ENCODE measurements at regions not wholly inside any gene's neighbourhood (a gene's known extent, or its start where the extent isn't known, plus 50 kb on each side); places are given as distances from the start of the nearest gene placed in this dataset.
"Not testable (repeated sequence)": the region's sequence is repeated elsewhere in the genome, so short reads cannot be mapped to it uniquely, and the experiment has no call there.

DNA sequence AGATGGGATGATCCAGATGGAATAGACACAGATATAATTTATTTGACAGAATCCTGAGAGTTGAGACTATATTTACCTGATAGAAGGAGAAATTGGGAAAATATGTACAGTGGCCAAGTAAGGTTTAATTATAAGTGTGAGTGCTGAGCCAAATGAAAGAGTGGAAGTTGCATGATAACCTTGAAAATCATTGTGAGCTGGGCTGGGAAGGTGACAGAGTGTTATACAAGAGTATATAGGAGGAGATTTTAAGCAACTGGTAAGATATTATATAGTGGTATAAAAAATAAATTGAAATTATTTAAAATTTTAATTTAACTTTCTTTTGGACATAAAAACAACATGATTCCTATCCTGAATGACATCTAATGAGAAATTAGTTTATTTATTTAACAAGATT is 340.8 kb downstream of the NUP35 start:
- no peak for DNase-seq

DNA sequence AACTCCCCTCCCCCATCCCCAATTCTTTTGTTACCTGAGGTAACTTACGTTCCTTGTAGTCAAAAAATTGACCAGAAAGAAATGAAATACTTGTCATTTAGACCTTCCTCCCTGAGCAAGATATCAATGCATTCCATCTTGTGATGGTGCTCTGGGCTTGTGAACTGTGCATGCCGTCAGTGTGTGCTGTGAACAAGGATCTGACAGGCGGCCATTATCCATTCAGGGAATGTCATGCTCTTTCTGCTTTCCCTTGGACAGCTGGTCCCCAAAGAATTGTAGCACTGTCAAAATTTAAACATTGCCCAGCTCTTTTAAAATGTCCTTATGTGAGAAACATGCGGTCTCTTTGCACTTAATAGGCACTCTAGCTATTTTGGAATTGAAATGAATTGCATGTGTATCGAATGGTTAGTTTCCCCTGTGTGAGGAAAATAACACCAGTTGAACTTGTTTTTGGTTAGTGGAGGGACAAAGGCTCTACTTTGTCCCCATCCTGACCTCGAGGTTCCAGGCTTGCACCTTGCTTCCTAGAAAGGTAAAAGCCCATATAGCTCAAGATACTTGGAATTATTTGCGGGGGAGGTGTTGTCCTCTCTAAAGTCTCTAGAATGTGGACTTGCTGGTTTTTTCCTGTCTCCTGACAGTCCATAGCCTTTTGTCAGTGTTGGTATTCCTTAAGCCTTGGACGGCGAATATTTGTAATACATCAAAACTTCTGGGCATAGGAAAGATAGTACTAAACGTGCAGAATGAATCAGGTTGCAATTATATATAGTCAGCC is 350.9 kb downstream of the NUP35 start:
- DNase-seq = no peak

DNA sequence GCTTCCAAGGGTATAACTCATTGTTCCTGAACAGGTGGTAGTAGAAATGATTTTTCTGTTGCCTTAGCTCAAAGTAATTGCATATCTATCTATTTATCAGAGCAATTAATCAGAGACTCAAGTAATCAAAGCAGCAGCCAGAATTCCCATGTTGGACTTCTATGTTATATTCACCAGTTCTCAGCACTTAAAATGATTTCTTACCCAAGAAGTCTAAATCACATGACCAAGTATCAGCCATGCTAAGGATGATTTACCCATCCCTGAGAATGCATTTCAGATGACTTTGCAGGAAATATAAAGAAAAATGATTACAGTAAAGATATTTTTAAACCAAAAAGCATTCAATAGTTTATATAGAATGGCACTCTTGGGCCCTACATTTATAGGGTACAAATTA is 352.2 kb downstream of the NUP35 start:
- DNase-seq = no peak

DNA sequence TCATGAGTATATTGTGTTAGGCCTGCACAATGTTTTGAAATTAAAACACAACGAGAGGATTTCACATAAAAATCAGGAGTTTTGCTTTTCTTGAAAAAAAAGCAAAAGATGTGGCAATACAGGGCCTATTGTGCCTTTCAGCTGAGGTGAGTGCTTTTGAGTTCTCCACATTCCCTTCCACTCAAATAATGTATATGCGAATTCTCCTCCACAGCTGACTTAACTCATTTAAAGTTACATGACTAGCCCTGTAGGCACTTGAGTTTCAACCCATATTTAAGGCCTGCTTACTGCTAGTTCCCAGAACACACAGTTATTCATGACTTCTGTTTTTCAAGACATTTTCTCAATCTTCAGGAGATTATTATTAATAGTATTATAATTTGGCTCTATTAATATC is 353.1 kb downstream of the NUP35 start:
- no peak for DNase-seq

DNA sequence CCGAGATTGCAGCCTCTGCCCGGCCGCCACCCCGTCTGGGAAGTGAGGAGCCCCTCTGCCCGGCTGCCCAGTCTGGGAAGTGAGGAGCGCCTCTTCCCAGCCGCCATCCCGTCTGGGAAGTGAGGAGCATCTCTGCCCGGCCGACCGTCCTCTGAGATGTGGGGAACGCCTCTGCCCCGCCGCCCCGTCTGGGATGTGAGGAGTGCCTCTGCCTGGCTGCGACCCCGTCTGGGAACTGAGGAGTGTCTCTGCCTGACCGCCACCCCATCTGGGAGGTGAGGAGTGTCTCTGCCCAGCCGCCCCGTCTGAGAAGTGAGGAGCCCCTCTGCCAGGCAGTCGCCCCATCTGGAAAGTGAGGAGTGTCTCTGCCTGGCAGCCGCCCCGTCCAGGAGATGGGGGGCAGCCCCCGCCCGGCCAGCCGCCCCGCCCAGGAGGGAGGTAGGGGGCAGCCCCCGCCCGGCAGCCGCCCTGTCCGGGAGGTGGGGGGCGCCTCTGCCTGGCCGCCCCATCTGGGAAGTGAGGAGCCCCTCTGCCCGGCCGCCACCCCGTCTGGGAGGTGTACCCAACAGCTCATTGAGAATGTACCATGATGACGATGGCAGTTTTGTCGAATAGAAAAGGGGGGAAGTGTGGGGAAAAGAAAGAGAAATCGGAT is 354.8 kb downstream of the NUP35 start:
- DNase-seq = not testable (repeated sequence)

DNA sequence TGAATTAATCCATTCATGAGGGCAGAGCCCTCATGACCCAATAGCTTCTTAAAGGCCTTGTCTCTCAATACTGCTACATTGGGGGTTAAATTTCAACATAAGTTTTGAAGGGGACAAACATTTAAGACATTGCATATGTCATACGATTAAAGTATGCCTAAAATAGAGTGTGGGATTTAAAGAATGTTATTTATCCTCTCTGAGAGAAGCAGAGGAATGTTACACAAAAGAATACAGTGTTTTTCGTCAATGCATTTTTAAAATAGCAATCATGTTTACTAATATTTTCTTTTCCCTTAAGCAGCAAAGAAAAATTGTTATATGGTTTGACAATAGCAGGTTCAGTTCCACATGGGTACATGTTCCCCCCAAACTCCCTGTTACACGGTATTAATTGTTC is 363.1 kb downstream of the NUP35 start:
- DNase-seq = no peak

DNA sequence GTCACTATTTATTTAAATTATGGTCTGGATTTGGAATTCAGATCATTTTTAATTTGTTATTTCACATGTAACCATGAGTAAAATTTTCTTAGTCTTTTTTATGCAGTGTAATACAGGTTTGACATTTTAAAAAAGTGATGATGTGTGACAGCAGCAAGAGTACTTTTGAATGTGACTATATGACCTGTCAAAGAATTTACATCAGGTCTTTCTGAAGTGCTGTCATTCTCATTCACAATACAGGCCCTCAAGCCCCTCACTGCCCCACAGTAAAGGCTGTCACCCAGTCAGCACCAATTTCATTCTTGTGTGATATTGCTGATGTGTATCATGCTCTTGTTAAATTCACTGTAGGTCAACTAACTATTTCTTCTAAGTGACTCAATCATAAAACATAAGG is 364.2 kb downstream of the NUP35 start:
- DNase-seq = no peak

DNA sequence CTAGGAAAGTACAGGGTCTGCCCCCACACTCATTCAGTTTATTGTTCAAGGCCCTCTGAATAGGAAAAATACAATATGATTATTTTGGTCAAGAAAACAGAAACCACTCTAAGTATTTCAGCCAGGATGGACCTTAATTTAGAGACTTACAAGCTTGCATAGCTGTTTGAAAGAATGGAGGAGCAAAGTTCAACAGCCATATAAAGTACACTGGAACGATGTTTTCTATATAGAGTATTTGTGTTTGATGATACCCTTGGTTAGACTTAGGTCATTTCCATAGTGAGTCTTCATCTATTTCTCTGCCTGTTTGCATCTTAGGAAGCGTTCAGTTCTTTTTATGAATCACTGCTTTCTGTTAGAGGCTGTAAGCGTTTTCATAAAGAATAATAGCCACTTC is 366.2 kb downstream of the NUP35 start:
- no peak for DNase-seq

DNA sequence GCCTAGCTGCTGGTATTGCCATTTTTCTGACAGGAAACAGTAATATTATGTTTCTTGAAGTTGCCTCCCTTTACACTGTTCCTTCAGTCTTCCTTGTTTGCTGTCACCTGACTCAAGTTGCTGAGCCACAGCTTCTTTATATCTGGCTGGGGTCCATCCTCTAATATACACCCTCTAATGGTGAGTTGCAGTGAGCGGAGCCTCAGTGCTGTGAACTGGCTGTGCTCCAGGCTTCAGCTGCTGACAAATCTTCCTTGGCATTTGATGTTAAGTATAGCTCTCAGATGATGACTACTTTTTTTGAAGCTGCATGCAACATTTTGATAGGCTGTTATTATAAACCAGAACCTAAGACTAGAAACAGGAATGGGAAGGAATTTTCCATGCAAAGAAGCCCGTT is 366.7 kb downstream of the NUP35 start:
- no peak for DNase-seq

DNA sequence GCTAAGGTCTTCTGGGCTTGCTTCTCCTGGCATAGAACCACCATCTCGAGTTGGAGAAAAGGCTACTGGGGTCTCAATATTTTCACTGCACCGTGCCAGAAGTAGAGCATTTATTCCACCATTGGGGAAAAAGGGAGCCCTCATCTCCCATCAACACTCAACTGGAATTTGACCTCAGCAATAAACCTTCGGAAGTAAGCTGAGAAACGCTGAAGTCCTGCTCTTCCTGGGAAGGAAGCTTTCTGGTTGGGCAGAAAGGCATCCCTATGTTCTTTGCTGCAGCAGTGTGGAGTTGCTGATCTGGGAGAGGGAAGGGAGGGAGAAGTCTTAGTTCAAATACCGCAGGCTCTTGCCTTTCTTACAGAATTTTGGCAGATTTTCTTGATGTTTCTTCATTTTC is 368.8 kb downstream of the NUP35 start:
- no peak for DNase-seq

DNA sequence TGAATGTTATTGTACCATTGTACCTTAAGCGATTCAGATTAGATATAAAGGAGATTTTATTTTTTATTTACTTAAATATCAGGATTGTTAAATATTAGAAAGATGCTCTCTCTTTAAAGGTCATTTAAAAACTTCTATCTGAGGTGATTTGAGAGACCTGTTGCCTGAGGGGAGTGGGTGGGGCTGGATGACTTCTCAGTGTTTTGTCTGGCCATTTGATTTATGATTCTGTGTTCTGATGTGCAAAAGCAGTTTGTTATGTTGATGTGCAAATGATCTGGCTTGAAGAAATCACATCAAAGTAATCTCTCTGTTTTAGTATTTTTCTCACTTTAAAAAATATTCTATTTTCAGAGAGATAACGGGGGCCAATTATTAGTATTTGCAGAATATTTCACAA is 370.8 kb downstream of the NUP35 start:
- DNase-seq = no peak

DNA sequence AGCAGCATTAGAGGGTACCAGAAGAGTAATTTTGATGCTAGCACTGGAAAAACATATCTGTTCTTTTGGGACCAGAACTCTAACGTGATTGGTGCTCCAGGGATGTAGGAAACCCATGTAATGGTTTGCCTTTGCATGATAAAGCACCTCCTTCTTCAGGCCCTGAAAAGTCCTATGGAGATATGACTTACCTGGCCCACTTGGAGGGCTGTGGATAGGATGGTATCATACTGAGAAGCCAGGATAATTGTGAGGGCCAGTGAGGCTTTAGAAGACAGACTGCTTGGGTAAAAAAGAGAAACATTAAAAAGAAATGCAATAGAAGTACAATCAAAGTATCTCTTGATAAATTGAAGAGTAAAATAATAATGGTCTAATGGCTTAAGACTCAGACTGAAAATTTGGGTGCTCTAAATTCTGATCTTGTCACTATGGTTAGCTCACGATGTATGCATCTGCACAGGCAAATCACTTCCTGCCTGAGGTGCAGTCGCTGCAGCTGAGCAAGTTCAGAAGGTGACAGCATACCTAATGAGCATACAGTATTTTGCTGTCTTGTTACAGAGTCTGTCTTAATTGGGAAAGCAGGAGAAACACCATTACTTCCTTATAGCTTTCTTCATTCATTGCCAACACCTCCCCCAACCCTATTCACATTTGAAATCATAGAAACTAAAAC is 371.5 kb downstream of the NUP35 start:
- no peak for DNase-seq

DNA sequence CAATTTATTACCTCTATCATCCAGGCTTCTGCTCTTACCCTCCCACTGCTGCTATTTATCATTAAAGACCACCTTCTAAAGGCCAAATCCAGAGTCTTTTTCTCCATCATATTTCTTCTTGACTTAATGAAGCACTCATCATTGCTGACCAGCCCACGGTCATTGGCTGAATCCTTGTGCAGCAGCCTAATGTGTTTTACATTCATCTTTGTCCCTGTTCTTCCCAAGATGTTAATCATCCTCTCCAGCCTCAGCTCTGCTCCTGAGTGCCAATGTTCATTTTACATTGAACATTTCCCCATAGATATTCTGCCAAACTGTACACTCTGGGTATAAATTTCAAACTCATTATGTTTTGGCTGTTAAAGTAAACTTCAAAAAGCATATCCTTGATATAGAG is 373.6 kb downstream of the NUP35 start:
- DNase-seq = no peak

DNA sequence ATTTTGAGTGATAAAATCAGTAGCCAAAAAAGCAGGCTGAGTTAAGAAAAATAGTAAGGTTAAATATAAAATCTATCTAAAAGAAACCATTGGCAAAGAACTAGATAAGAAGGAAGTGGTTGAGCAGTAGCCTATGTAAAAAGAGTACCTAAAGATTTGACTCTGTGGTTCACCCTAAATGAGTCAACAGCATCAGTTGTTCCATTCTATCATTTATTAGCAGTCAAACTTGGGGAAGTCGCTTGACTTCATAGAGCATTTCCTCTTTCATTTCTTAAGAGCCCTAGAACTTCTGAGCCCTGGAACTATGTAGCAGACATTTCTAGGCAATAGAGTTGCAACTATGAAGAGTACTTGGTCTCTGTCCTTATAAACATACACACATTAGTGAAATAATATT is 381.7 kb downstream of the NUP35 start:
- no peak for DNase-seq

DNA sequence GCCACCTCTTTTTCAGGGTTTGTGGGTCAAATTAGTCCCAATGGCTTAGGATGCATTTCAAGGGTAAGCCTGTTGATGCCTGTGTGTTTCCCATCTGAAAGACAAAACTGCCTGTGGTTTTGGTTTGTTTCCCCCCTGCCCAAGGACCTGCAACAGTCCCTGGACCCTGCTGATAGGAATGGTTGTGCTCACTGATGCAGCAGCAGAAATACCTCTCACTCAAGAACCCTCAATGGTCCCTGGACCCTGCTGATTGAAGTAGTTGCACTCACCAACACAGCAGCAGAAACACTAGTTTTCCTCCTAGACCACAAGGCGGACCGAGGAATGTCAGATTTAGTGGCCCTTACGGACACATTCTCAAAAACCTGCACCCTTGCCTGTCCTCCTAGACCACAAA is 386.9 kb downstream of the NUP35 start:
- no peak for DNase-seq

DNA sequence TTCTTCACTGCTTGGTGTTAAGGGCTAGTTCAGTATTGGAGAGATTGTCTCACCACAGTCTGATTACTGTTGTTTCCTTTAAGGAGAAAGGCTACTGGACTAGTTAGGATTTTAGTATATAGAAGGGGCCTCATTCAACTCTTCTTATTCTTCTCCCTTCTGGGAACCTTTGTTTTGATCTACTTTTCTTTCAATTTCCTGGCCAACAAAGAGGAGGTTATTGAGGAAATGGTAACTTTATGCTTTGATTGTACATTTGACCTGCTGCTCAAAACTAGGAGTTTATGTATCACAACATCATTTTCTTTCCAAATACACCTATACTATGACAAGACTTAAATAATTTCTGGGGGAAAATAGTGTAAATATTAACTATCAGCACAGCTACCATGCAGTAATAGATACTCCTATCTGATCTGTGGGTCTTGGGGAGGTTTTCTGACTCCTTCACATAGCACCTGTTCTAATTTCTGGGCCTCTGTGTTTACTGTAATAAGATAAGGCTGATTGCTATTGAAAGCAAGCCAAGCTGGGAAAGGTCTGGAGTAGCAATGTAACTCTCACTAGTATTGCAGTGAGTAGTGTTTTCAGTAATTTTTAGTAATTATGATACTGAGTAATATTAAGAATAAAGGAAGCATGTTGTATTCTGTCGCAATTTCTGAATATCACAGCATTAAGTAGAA is 395.3 kb downstream of the NUP35 start:
- DNase-seq = no peak

DNA sequence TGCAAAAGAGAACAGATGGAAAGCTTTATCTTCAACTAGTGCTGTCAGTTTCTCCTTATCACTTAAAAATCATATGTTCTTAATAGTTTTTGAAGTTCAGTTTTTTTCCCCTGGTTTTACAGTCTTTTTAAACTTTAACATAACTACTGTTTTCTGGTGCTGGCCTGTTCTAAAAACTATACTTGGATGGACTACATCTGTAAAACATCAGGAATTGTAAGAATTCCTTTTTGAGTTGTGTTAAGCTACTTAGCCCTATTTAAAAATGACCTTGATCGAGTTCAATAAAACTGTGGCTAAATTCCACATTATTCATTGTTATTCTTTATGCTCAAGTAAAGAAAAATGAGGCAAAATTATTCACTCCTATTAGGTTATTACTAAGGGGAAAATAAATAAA is 397.7 kb downstream of the NUP35 start:
- DNase-seq = no peak

DNA sequence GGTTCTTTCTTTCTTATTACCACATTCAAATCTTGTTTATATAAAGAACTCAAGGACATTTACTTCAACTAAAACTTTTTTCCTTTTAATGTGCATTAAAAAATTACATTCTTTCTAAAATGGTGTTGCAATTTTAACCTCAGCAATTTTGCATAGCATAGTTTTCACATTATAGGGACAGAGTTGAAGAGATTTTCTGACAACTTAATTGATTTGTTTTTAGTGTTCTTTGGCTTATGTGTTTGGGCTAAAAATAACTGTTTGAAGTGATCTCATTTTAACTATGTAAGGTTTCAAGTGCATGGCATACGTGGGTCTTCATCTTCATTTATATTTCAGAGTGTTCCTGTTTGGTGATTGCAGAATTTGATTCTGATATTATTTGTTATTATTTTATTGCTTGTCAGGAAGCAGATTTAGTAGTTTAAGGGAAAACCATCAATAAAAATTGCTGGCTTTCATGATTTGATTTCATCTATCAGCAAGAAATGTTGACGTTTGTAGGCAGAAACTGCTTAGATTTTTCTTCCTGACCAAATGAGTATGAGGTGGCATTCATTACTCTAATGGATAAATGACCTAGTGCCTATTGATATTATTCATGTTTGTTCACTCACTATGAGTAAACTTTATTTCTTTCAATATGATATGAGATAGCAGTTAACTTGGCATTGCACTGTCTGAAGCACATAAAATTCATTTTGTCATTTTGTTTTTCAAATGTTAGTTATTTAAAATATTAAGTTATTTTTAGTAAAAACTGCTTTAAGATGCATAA is 398.4 kb downstream of the NUP35 start:
- DNase-seq = no peak

DNA sequence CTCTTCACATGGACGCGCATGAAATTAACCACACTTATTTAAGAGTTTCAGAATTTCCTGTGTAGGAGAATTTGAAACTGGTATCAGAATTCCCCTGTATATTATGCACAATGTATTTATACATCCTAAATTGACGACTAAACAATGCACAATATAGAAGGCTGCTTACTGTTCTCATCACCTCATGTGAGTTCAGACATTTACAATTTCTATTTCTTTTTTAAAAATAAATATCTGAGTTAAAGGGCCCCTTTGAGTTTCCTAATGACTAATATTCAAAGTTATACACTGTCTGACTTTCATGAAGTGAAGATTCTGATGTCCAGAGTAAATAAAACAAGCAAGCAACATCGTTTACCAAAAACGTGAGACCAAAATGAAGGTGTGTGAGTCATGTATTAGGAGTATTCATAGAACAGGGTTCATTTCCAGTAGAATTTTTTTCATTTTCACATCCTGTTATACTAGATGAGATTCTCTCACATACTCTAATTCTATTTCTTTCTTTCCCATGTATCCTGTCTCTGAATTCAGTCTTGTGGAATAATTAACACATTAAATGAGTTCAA is 406.2 kb downstream of the NUP35 start:
- DNase-seq = no peak

DNA sequence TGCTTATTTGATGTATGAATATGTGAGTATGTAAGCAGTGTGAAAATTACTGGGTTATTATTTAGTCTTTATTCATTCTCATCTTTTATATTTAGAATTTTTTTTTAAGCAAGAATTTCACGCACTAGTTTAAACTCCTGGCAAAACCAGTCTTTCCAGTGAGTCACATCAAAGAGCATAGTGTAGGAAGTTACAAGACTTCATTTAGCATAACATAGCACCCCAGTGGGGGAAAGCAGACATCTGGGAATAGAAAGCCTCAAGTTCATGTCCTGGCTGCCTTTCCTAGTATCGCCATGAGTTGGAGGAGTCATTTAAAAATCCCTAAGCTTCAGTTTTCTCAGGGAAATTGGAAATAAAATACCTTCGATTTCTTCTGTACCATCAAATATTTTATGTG is 408.3 kb downstream of the NUP35 start:
- DNase-seq = no peak

DNA sequence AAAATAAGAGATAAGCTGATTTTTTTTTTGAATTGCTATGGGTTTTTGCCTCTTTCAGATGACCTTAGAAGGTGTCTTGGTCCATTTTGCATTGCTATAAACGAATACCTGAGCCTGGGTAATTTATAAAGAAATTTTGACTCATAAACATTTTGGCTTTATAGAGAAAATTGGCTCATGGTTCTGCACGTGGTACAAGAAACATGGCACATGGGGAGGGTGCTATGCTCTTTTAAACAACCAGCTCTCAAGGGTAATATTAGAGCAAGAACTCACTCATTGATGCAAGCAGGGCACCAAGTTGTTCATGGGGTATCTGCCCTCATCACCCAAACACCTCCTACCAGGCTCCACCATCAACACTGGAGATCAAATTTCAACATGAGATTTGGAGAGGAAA is 408.8 kb downstream of the NUP35 start:
- DNase-seq = no peak

DNA sequence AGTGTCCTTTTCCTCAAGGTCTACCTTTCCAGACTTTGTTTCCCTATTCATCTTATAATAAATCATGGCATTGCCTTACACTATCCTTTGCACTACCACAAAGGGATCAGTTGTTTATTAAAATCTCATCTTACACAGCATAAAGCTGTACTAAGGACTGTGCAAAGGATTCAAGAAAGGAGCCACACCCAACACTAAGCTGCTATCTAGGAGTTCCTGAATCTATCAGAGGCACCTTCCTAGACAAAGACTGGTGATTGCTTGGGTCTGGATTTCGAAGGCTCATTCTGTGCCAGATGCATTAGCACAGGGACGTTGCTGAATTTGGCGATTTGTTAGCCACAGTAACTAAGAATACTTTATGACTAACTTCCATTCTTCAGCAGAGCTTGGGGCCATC is 412.0 kb downstream of the NUP35 start:
- DNase-seq = no peak

DNA sequence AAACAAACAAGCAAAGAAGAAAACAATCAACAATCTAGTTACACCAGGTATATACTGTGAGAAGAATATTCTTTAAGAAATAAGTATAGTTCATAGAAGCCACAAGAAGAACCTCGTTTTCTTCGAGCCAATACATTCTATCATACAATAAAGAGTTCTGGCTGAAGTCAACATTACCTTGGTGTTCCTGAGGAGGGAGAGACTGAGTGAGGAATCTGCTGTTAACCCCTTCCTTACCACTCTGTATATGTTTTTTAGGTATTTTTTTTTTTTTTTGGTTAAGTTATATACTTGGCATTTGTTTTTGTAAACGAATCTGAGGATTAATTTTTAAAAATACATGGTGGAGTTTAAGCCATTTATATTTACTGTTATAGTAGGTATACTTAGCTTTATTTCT is 412.5 kb downstream of the NUP35 start:
- DNase-seq = no peak
